Upper lobe of left lung (tissue), 4 donors: ENCODE measurements at regions not wholly inside any gene's neighbourhood (a gene's known extent, or its start where the extent isn't known, plus 50 kb on each side); places are given as distances from the start of the nearest gene placed in this dataset.

Source experiments
- EP300 ChIP-seq, 4 donors: sonication (generic); formaldehyde crosslinking; IDR thresholded peaks; one replicate each; pipeline ENCODE4 v1.5.1; 2017; ENCODE audit warnings: antibody characterized with exemption in 4 of 4, control low read depth in 2 of 4
- POLR2A ChIP-seq, 4 donors: fragments of 450-650 bp; IDR thresholded peaks; one replicate each; pipeline ENCODE4 v1.5.1; 2016 to 2017; ENCODE audit warnings: antibody characterized with exemption in 4 of 4, mild to moderate bottlenecking in 2 of 4
- POLR2AphosphoS5 ChIP-seq, 2 donors: sonication (generic); formaldehyde crosslinking; IDR thresholded peaks; one replicate each; pipeline ENCODE4 v1.5.1; 2017; ENCODE audit warnings: antibody characterized with exemption in 2 of 2
- TF ChIP-seq, protein P1 (sequence below), 6 experiments: fragments of 450-650 bp in 4 of 6; fragments of 200-600 bp in 2 of 6; sonication (generic) in 2 of 6; IDR thresholded peaks; one replicate each; pipeline ENCODE4 v1.5.1; 2016 to 2019; ENCODE audit warnings: antibody characterized with exemption in 6 of 6

DNA sequence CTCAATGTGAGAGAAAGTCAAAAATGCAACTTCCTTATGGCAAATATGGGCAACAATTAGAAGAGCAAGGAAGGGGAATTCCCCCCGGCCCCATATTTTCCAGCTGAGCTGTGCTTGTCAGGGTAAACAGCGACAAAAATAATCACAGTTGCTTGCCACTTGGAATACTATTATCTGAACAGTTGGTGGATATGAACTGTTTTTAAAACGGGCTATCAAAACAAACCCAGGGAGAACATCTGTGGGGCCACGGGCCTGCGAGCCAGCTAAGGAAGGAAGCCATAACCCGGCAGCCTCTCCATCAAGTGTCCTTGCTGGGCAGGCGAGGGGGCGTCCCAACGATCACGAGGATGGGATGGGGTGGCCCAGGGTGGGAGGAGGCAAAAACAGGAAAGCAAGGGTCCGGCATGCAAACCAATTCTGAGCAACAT is 228.4 kb downstream of the ARHGAP12 start:
- TF ChIP-seq, protein P1, sequence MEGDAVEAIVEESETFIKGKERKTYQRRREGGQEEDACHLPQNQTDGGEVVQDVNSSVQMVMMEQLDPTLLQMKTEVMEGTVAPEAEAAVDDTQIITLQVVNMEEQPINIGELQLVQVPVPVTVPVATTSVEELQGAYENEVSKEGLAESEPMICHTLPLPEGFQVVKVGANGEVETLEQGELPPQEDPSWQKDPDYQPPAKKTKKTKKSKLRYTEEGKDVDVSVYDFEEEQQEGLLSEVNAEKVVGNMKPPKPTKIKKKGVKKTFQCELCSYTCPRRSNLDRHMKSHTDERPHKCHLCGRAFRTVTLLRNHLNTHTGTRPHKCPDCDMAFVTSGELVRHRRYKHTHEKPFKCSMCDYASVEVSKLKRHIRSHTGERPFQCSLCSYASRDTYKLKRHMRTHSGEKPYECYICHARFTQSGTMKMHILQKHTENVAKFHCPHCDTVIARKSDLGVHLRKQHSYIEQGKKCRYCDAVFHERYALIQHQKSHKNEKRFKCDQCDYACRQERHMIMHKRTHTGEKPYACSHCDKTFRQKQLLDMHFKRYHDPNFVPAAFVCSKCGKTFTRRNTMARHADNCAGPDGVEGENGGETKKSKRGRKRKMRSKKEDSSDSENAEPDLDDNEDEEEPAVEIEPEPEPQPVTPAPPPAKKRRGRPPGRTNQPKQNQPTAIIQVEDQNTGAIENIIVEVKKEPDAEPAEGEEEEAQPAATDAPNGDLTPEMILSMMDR (IDR thresholded peaks at IDR 0.05): no peak
- peak in 1 of 2 donors; percentile 24 for TF ChIP-seq POLR2AphosphoS5 (IDR thresholded peaks at IDR 0.05)
- no peak for TF ChIP-seq POLR2A (IDR thresholded peaks at IDR 0.05)
- TF ChIP-seq EP300 (IDR thresholded peaks at IDR 0.05): no peak
